ENCODE measurements at regions not wholly inside any gene's neighbourhood (a gene's known extent, or its start where the extent isn't known, plus 50 kb on each side); places are given as distances from the start of the nearest gene placed in this dataset.

DNA sequence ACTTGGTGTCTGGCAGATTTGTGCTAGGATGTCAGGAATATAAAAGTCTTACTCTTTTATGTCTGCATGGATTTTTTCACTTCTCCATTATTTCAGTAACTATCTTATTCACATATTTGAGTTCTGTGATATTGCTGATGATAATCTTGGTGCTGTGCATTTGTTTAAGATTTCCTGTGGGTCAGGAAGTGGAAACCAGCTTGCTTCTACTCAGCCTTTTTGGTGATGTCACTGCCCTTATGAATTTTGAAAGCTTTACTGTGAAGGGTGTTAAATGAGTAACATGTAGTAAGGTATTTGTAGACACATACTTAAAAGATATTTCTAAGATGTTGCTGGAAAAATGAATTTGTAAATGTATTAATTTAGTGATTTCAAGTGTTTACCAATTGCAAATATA lies 69.5 kb upstream of the VOPP1 start:
- TF ChIP-seq CTCF (IDR thresholded peaks at IDR 0.05) (no peak), POLR2A (IDR thresholded peaks at IDR 0.05) (no peak)

Measured in uterus (tissue), 2 donors.